Stomach smooth muscle (tissue), 2 donors: ENCODE measurements at regions not wholly inside any gene's neighbourhood (a gene's known extent, or its start where the extent isn't known, plus 50 kb on each side); places are given as distances from the start of the nearest gene placed in this dataset.

Experiments used
- H3K27ac ChIP-seq: one replicate; pipeline ENCODE4 v1.7.0; 2013; ENCODE audit warnings: mild to moderate bottlenecking, low read length, inconsistent platforms
- H3K27me3 ChIP-seq, 2 donors: one replicate each; pipeline ENCODE4 v1.7.0; 2013; ENCODE audit warnings: low read length in 2 of 2; ENCODE audit not compliant: insufficient read depth in 2 of 2, control insufficient read depth in 1 of 2
- H3K36me3 ChIP-seq, 2 donors: one replicate each; pipeline ENCODE4 v1.7.0; 2013; ENCODE audit warnings: low read length in 2 of 2; ENCODE audit not compliant: control insufficient read depth in 2 of 2, insufficient read depth in 2 of 2
- H3K4me1 ChIP-seq: one replicate; pipeline ENCODE4 v1.7.0; 2013; ENCODE audit warnings: low read length; ENCODE audit not compliant: control insufficient read depth, insufficient read depth
- H3K4me3 ChIP-seq, 2 donors: one replicate each; pipeline ENCODE4 v1.7.0; 2013; ENCODE audit warnings: low read length in 2 of 2
- H3K9ac ChIP-seq, 2 donors: one replicate each; pipeline ENCODE4 v1.7.0; 2013; ENCODE audit warnings: low read length in 2 of 2, mild to moderate bottlenecking in 1 of 2
- H3K9me3 ChIP-seq, 2 donors: one replicate each; pipeline ENCODE4 v1.7.0; 2013; ENCODE audit warnings: low read length in 2 of 2; ENCODE audit not compliant: control insufficient read depth in 2 of 2
- donor health status: healthy.
- donor health status: Pancreatic carcinoma.

- Histone ChIP-seq H3K27me3 (no peaks in the 10 kb centered on the region), H3K27ac (no peak overlapping the region)
Observed at GRCh38 chr2:144137705-144138428, 382.1 kb downstream of the ZEB2 start.

GRCh38 chr2:144137272-144137671 lies 382.6 kb downstream of the ZEB2 start:
- H3K9me3 ChIP-seq: no peaks in the 10 kb centered on the region
- H3K4me1 ChIP-seq: no peaks in the 10 kb centered on the region
- no peak overlapping the region for H3K4me3 ChIP-seq
- no peak overlapping the region for H3K27ac ChIP-seq
- H3K36me3 ChIP-seq: peaks cover 0 to 3% of the 10 kb centered on the region in 2 donors
- no peaks in the 10 kb centered on the region for H3K27me3 ChIP-seq
- H3K9ac ChIP-seq: no peak overlapping the region

More at GRCh38 chr2:144137705-144138428, 382.1 kb downstream of the ZEB2 start:
- H3K36me3 ChIP-seq: peaks cover 0 to 3% of the 10 kb centered on the region in 2 donors
- H3K9ac ChIP-seq: no peak overlapping the region
- no peaks in the 10 kb centered on the region for H3K4me1 ChIP-seq
- H3K9me3 ChIP-seq: no peaks in the 10 kb centered on the region
- no peak overlapping the region for H3K4me3 ChIP-seq

GRCh38 chr2:144136297-144137010 lies 383.5 kb downstream of the ZEB2 start:
- Histone ChIP-seq H3K9ac (no peak overlapping the region), H3K27me3 (no peaks in the 10 kb centered on the region), H3K9me3 (no peaks in the 10 kb centered on the region), H3K4me3 (no peak overlapping the region), H3K36me3 (no peaks in the 10 kb centered on the region), H3K4me1 (no peaks in the 10 kb centered on the region), H3K27ac (no peak overlapping the region)

GRCh38 chr2:144133936-144134665 lies 385.8 kb downstream of the ZEB2 start:
- no peaks in the 10 kb centered on the region for H3K27me3 ChIP-seq
- H3K9me3 ChIP-seq: no peaks in the 10 kb centered on the region
- H3K9ac ChIP-seq: no peak overlapping the region
- no peaks in the 10 kb centered on the region for H3K36me3 ChIP-seq
- H3K4me3 ChIP-seq: no peak overlapping the region
- H3K4me1 ChIP-seq: no peaks in the 10 kb centered on the region
- no peak overlapping the region for H3K27ac ChIP-seq

- Histone ChIP-seq H3K9ac (no peak overlapping the region), H3K36me3 (no peaks in the 10 kb centered on the region), H3K9me3 (no peaks in the 10 kb centered on the region), H3K27me3 (no peaks in the 10 kb centered on the region), H3K4me1 (no peaks in the 10 kb centered on the region), H3K4me3 (no peak overlapping the region), H3K27ac (no peak overlapping the region)
Observed at GRCh38 chr2:144132357-144132756, 387.6 kb downstream of the ZEB2 start.

- Histone ChIP-seq H3K9me3 (no peaks in the 10 kb centered on the region), H3K27ac (no peak overlapping the region)
Observed at GRCh38 chr2:144131042-144131441, 388.9 kb downstream of the ZEB2 start.

GRCh38 chr2:144130551-144130950 lies 389.4 kb downstream of the ZEB2 start:
- no peaks in the 10 kb centered on the region for H3K27me3 ChIP-seq
- no peak overlapping the region for H3K4me3 ChIP-seq
- no peaks in the 10 kb centered on the region for H3K9me3 ChIP-seq
- no peaks in the 10 kb centered on the region for H3K36me3 ChIP-seq
- H3K27ac ChIP-seq: no peak overlapping the region
- H3K9ac ChIP-seq: no peak overlapping the region
- H3K4me1 ChIP-seq: no peaks in the 10 kb centered on the region

More at GRCh38 chr2:144131042-144131441, 388.9 kb downstream of the ZEB2 start:
- H3K4me3 ChIP-seq: no peak overlapping the region
- no peaks in the 10 kb centered on the region for H3K27me3 ChIP-seq
- no peaks in the 10 kb centered on the region for H3K36me3 ChIP-seq
- H3K4me1 ChIP-seq: no peaks in the 10 kb centered on the region
- no peak overlapping the region for H3K9ac ChIP-seq

GRCh38 chr2:144128130-144128746 lies 391.7 kb downstream of the ZEB2 start:
- no peak overlapping the region for H3K9ac ChIP-seq
- H3K36me3 ChIP-seq: no peaks in the 10 kb centered on the region
- no peaks in the 10 kb centered on the region for H3K4me1 ChIP-seq
- H3K27ac ChIP-seq: no peak overlapping the region
- H3K27me3 ChIP-seq: no peaks in the 10 kb centered on the region
- H3K9me3 ChIP-seq: no peaks in the 10 kb centered on the region
- H3K4me3 ChIP-seq: no peak overlapping the region

- no peaks in the 10 kb centered on the region for H3K36me3 ChIP-seq
- no peaks in the 10 kb centered on the region for H3K9me3 ChIP-seq
- H3K27ac ChIP-seq: no peak overlapping the region
- H3K9ac ChIP-seq: no peak overlapping the region
- H3K27me3 ChIP-seq: no peaks in the 10 kb centered on the region
- H3K4me3 ChIP-seq: no peak overlapping the region
- no peaks in the 10 kb centered on the region for H3K4me1 ChIP-seq
Observed at GRCh38 chr2:144127693-144128092, 392.2 kb downstream of the ZEB2 start.

- H3K27ac ChIP-seq: no peak overlapping the region
- H3K4me1 ChIP-seq: no peaks in the 10 kb centered on the region
- no peaks in the 10 kb centered on the region for H3K27me3 ChIP-seq
- H3K9me3 ChIP-seq: no peaks in the 10 kb centered on the region
- H3K4me3 ChIP-seq: no peak overlapping the region
- H3K36me3 ChIP-seq: no peaks in the 10 kb centered on the region
- H3K9ac ChIP-seq: no peak overlapping the region
Observed at GRCh38 chr2:144126302-144126701, 393.6 kb downstream of the ZEB2 start.
